Activated B cell treated with CpG ODN at 0.5 μM for 24 hours (primary cell): ENCODE measurements at regions not wholly inside any gene's neighbourhood (a gene's known extent, or its start where the extent isn't known, plus 50 kb on each side); places are given as distances from the start of the nearest gene placed in this dataset.

Experiments used
- ATAC-seq: fragments of 200-7000 bp; cut with Tn5 transposase; one replicate; pipeline ENCODE4 v1.10.0; 2021; ENCODE audit warnings: low read depth, mild to moderate bottlenecking, moderate library complexity
- CTCF ChIA-PET: fragments of 350-600 bp; sonication (Branson Sonifier 250); formaldehyde crosslinking; loops from one replicate; lab custom pipeline; 2021; ENCODE audit warnings: antibody characterized with exemption; lab: Charles Lee
- POLR2A ChIA-PET: fragments of 350-600 bp; sonication (Branson Sonifier 250); formaldehyde crosslinking; loops from one replicate; lab custom pipeline; 2021; ENCODE audit warnings: antibody characterized with exemption; lab: Charles Lee
- DNase-seq: peaks from one replicate; pipeline ENCODE4 v3.0.0; 2022
- H3K27ac Mint-ChIP-seq: one replicate; pipeline ENCODE4 v1.8.0; 2020; ENCODE audit warnings: mixed read lengths
- H3K27me3 Mint-ChIP-seq: one replicate; pipeline ENCODE4 v1.8.0; 2021; ENCODE audit warnings: mixed read lengths
- H3K36me3 Mint-ChIP-seq: one replicate; pipeline ENCODE4 v1.8.0; 2021; ENCODE audit warnings: low read depth, mixed read lengths
- H3K4me1 Mint-ChIP-seq: one replicate; pipeline ENCODE4 v1.8.0; 2021; ENCODE audit warnings: mixed read lengths
- H3K4me3 Mint-ChIP-seq: one replicate; pipeline ENCODE4 v1.8.0; 2020; ENCODE audit warnings: mild to moderate bottlenecking, mixed read lengths
- H3K9me3 Mint-ChIP-seq: one replicate; pipeline ENCODE4 v1.8.0; 2020; ENCODE audit warnings: mixed read lengths
- intact Hi-C: fragments of 100-400 bp; cut with micrococcal nuclease; formaldehyde crosslinking; loops from one replicate; pipeline ENCODE4 v1.15.1; 2024
- TF ChIP-seq, protein P1 (sequence below): fragments of 200-600 bp; IDR thresholded peaks from one replicate; pipeline ENCODE4 v1.8.0; 2022; ENCODE audit warnings: antibody characterized with exemption, mild to moderate bottlenecking

DNA sequence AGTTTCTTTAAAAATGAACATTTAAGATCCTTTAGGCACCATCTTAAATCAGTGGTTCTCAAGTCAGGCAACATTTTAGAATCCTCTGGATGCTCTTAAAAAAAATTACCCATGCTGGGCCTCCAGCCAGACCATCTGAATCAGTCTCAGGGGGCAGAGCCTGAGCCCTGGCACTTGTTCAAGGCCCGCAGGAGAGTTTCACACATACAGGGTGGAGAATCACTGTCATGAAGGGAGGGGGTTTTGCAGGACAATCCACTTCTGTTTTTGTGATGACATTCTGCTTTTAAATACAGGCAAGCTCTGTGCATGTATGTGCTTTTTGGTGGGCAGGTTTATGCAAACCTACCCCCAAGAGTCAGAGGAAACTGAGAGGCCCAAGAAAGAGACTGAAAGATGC lies 268.6 kb downstream of the SEC23IP start:
- ChIA-PET CTCF (no interaction called here), POLR2A (no interaction called here)
- DNase-seq, result no peak
- H3K9me3 Mint-ChIP-seq, result peaks cover 2% of the 10 kb centered on the region
- H3K27ac Mint-ChIP-seq, result no peak overlapping the region
- TF ChIP-seq, protein P1, sequence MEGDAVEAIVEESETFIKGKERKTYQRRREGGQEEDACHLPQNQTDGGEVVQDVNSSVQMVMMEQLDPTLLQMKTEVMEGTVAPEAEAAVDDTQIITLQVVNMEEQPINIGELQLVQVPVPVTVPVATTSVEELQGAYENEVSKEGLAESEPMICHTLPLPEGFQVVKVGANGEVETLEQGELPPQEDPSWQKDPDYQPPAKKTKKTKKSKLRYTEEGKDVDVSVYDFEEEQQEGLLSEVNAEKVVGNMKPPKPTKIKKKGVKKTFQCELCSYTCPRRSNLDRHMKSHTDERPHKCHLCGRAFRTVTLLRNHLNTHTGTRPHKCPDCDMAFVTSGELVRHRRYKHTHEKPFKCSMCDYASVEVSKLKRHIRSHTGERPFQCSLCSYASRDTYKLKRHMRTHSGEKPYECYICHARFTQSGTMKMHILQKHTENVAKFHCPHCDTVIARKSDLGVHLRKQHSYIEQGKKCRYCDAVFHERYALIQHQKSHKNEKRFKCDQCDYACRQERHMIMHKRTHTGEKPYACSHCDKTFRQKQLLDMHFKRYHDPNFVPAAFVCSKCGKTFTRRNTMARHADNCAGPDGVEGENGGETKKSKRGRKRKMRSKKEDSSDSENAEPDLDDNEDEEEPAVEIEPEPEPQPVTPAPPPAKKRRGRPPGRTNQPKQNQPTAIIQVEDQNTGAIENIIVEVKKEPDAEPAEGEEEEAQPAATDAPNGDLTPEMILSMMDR, result no peak
- ATAC-seq, result no peak
- no peak overlapping the region for H3K4me3 Mint-ChIP-seq
- intact Hi-C loops, result no loop called here
- H3K4me1 Mint-ChIP-seq, result no peaks in the 10 kb centered on the region
- no peaks in the 10 kb centered on the region for H3K27me3 Mint-ChIP-seq
- H3K36me3 Mint-ChIP-seq, result no peaks in the 10 kb centered on the region

DNA sequence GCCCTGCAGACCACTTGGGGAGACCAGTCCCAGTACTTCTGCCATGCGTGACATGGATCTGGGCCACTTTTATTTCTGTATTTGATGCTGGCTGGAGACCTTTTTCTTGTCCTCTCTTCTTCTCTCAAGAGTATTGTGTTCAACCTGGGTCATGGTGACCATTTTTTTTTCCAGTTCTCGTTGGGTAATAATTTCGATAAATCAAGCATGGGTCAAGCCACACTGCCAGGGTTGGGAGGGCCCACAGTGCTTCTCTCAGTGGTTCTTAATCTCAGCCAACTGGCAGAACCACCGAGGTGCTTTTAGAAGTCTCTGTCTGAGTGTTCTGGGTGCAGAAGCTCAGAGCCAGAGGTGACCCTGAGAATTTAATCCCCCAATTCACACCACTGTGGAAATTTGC lies 269.9 kb downstream of the SEC23IP start:
- ChIA-PET POLR2A (no interaction called here), CTCF (no interaction called here)
- DNase-seq (no peak), ATAC-seq (no peak)
- Mint-ChIP-seq H3K27ac (no peak overlapping the region), H3K36me3 (no peaks in the 10 kb centered on the region), H3K9me3 (peaks cover 2% of the 10 kb centered on the region), H3K4me3 (no peak overlapping the region), H3K4me1 (no peaks in the 10 kb centered on the region), H3K27me3 (no peaks in the 10 kb centered on the region)
- TF ChIP-seq, protein P1, result no peak
- intact Hi-C loops, result no loop called here

DNA sequence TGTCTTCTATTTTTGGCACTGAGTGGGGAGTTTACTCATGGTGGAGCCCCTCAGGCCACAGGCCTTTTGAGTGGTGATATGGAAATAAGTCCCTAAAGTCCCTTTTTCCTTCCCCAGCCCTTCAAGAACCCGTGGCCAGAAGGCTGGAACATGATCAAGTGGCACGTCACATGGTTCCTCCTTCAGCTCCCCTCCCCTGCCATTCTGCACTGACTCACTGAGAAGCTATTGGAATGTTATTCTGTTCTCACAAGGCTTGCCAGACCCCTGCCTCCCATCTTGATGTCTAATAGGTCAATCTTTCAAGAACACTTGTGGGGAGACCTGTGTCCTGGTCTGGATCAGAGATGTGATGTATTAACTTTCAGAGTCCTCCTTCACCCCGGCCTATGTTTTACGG lies 279.8 kb downstream of the SEC23IP start:
- ATAC-seq (no peak), DNase-seq (no peak)
- Mint-ChIP-seq H3K27ac (no peak overlapping the region), H3K36me3 (no peaks in the 10 kb centered on the region), H3K4me1 (no peaks in the 10 kb centered on the region), H3K9me3 (no peaks in the 10 kb centered on the region), H3K27me3 (peaks cover 8% of the 10 kb centered on the region), H3K4me3 (no peak overlapping the region)
- ChIA-PET CTCF (no interaction called here), POLR2A (no interaction called here)
- intact Hi-C loops, result no loop called here
- TF ChIP-seq, protein P1, result no peak

DNA sequence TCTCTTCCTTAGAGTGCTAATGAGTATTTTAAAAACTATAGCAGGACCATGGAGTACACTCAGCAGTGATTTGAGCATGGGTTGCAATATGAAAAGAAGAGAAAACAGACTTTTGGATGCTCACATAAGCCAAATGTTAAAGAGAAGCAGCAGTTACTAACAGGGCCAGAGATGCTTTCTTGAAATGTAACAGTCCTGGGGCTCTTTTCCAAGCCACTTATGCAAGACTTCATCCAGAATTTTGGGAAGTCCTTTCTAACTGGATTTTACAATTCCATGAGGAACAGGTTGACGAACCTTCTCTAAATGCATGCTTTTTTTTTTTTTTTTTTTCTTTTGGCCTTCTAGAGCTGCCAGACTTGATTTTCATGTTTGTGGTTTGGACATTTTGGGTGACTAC lies 282.0 kb downstream of the SEC23IP start:
- Mint-ChIP-seq H3K27me3 (peaks cover 8% of the 10 kb centered on the region), H3K36me3 (no peaks in the 10 kb centered on the region), H3K9me3 (no peaks in the 10 kb centered on the region), H3K4me1 (no peaks in the 10 kb centered on the region), H3K4me3 (no peak overlapping the region), H3K27ac (no peak overlapping the region)
- CTCF ChIA-PET, result no interaction called here
- TF ChIP-seq, protein P1, result no peak
- POLR2A ChIA-PET, result no interaction called here
- ATAC-seq (no peak), DNase-seq (no peak)
- intact Hi-C loops, result no loop called here

DNA sequence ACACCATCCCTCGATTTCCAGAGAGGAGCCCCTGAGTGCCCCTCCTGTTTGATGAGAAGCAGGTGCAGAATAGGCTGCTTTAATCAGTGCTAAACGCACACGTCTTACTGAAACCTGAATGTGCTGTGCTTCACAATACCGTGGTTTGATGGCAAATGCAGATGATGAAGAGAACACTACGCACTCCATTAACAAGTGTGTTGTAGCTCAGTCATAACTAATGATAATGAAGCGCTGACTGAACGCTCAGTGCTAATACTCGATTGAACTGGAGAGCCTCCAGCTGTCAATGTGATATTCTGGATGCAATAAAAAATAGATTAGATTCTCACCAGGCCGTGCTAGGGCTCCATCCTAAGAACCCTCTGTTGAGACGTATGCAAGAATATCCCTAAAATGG lies 279.7 kb upstream of the PLPP4 start:
- H3K36me3 Mint-ChIP-seq, result no peaks in the 10 kb centered on the region
- H3K4me1 Mint-ChIP-seq, result no peaks in the 10 kb centered on the region
- H3K4me3 Mint-ChIP-seq, result no peak overlapping the region
- H3K27ac Mint-ChIP-seq, result no peak overlapping the region
- TF ChIP-seq, protein P1, result no peak
- ChIA-PET CTCF (no interaction called here), POLR2A (no interaction called here)
- intact Hi-C loops, result no loop called here
- H3K9me3 Mint-ChIP-seq, result no peaks in the 10 kb centered on the region
- ATAC-seq, result no peak
- peaks cover 2% of the 10 kb centered on the region for H3K27me3 Mint-ChIP-seq
- DNase-seq, result no peak
